ENCODE measurements at regions not wholly inside any gene's neighbourhood (a gene's known extent, or its start where the extent isn't known, plus 50 kb on each side); places are given as distances from the start of the nearest gene placed in this dataset.

DNA sequence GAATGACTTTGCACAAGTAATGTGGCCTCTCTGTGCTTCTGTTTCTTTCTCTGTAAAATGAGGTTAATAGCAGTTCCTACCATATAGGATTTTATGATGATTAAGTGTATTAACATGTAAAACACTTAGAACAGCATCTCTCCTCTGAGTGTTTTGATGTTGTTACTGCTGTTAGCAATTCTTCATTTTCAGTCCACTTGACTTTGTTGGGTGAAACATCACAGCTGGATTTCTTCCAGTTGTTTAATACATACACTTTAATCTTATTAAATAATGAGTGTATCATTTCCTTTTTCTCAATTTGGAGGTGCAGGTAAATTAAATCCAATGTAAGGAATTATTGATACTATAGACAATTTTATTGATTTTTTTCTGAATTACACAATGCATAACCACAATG lies 113.6 kb downstream of the KDR start:
- Mint-ChIP-seq H3K4me3 (no peak overlapping the region), H3K4me1 (peaks cover 0 to 5% (median 0%) of the 10 kb centered on the region in 3 donors), H3K9me3 (no peaks in the 10 kb centered on the region), H3K27ac (no peak overlapping the region), H3K27me3 (peaks cover 0 to 5% of the 10 kb centered on the region in 2 donors), H3K36me3 (no peaks in the 10 kb centered on the region)
- ChIA-PET POLR2A (no interaction called here), CTCF (no interaction called here)
- Histone ChIP-seq H3K9me3 (no peaks in the 10 kb centered on the region), H3K4me3 (ENCODE audit: control insufficient read depth in 1 of 2, extremely low read depth in 1 of 2, low read length in 1 of 2) (no peak overlapping the region), H3K36me3 (ENCODE audit: control insufficient read depth in 2 of 2, extremely low read depth in 1 of 2, insufficient read depth in 1 of 2, low read length in 1 of 2) (no peaks in the 10 kb centered on the region), H3K27me3 (replicated peaks in 1 of 2; ENCODE audit: control insufficient read depth in 2 of 2, extremely low read depth in 1 of 2, insufficient read depth in 2 of 2, low read length in 1 of 2) (no peaks in the 10 kb centered on the region), H3K4me1 (ENCODE audit: control insufficient read depth in 1 of 2, extremely low read depth in 1 of 2, insufficient read depth in 2 of 2, low read length in 2 of 2) (no peaks in the 10 kb centered on the region), H3K27ac (ENCODE audit: low read length) (no peak overlapping the region)
- DNase-seq (no peak), ATAC-seq (replicated peaks in 1 of 4) (no peak)

DNA sequence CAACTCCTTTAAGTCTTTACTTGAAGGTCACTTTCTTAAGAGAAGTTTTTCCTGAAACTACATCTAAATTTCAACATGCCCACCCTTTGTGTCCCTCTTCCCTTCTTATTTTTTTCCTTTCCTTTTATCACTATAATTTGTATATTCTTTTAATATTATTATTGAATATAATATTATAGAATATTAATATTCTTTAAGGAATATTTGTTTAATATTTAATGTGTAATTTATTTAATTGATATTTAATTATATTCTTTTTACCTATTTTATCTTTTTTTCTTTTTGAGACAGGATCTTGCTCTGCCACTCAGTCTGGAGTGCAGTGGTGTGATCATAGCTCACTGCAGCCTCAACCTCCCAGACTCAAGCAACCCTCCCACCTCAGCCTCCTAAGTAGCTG lies 114.8 kb downstream of the KDR start:
- Histone ChIP-seq H3K36me3 (ENCODE audit: control insufficient read depth in 2 of 2, extremely low read depth in 1 of 2, insufficient read depth in 1 of 2, low read length in 1 of 2) (no peaks in the 10 kb centered on the region), H3K4me1 (ENCODE audit: control insufficient read depth in 1 of 2, extremely low read depth in 1 of 2, insufficient read depth in 2 of 2, low read length in 2 of 2) (no peaks in the 10 kb centered on the region), H3K4me3 (ENCODE audit: control insufficient read depth in 1 of 2, extremely low read depth in 1 of 2, low read length in 1 of 2) (no peak overlapping the region), H3K27ac (ENCODE audit: low read length) (no peak overlapping the region), H3K9me3 (no peaks in the 10 kb centered on the region), H3K27me3 (replicated peaks in 1 of 2; ENCODE audit: control insufficient read depth in 2 of 2, extremely low read depth in 1 of 2, insufficient read depth in 2 of 2, low read length in 1 of 2) (no peaks in the 10 kb centered on the region)
- ATAC-seq (replicated peaks in 1 of 4) (no peak), DNase-seq (no peak)
- no peaks in the 10 kb centered on the region for H3K4me1 Mint-ChIP-seq
- no peak overlapping the region for H3K4me3 Mint-ChIP-seq
- H3K9me3 Mint-ChIP-seq, result no peaks in the 10 kb centered on the region
- no peaks in the 10 kb centered on the region for H3K36me3 Mint-ChIP-seq
- ChIA-PET POLR2A (no interaction called here), CTCF (no interaction called here)
- H3K27ac Mint-ChIP-seq, result no peak overlapping the region
- peaks cover 0 to 5% of the 10 kb centered on the region in 2 donors for H3K27me3 Mint-ChIP-seq

DNA sequence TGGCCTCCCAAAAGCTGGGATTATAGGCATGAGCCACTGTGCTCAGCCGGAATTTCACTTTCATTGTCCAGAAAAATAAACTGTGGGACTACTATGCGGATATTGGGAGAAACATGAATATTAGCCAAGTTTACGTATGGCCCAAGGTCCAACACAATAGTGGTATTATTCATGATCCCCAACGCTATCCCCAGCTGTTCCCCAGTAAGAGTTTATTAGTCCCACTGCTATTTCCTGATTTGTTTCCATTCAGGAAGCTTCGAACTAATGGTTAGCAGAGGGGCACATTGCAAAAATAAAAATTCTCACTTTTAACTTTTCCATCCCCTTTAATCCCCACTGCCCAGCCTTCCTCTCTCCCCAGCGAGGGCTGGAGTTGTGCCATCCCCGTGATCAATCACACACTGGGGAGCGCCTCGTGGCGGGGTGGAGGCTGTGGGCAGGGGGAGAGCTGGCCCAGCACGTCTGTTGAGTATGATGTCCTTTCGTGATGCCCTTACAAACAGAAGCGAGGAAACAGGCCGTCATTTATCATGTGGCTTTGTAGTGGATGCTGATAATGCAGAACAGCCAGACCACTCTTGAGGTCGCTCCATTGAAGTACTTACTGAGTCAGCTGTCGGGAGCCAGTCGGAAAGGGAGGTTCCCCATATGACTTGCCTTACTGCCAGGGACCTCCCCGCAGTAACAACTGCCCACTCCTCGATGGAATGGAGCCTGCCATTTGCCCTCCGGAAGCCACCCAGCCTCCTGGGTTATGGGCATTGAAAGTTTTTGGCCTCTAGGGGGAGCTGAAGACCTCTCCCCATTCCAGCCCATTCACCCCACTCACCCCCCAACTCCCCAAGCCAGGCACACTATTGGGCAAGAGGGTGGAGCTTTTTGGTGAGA lies 117.0 kb downstream of the KDR start:
- no peaks in the 10 kb centered on the region for H3K27me3 ChIP-seq (replicated peaks in 1 of 2; ENCODE audit: control insufficient read depth in 2 of 2, extremely low read depth in 1 of 2, insufficient read depth in 2 of 2, low read length in 1 of 2)
- H3K36me3 Mint-ChIP-seq, result no peaks in the 10 kb centered on the region
- H3K36me3 ChIP-seq (ENCODE audit: control insufficient read depth in 2 of 2, extremely low read depth in 1 of 2, insufficient read depth in 1 of 2, low read length in 1 of 2), result no peaks in the 10 kb centered on the region
- WGBS (ENCODE audit: insufficient coverage), result 85% methylated on average over 12 of the region's 20 CpGs
- no peak overlapping the region for H3K27ac Mint-ChIP-seq
- no peaks in the 10 kb centered on the region for H3K9me3 ChIP-seq
- no peaks in the 10 kb centered on the region for H3K4me1 Mint-ChIP-seq
- ChIA-PET CTCF (interaction anchor here in 1 of 2 donors (0.6 kb wide), 1 partner anchor 131 kb away, joined by 5 read pairs; no protein-coding TSS in a partner anchor), POLR2A (no interaction called here)
- H3K4me3 Mint-ChIP-seq, result no peak overlapping the region
- DNase-seq (no peak), ATAC-seq (replicated peaks in 1 of 4) (no peak)
- H3K4me1 ChIP-seq (ENCODE audit: control insufficient read depth in 1 of 2, extremely low read depth in 1 of 2, insufficient read depth in 2 of 2, low read length in 2 of 2), result no peaks in the 10 kb centered on the region
- H3K27ac ChIP-seq (ENCODE audit: low read length), result no peak overlapping the region
- peaks cover 0 to 5% of the 10 kb centered on the region in 2 donors for H3K27me3 Mint-ChIP-seq
- no peaks in the 10 kb centered on the region for H3K9me3 Mint-ChIP-seq
- no peak overlapping the region for H3K4me3 ChIP-seq (ENCODE audit: control insufficient read depth in 1 of 2, extremely low read depth in 1 of 2, low read length in 1 of 2)

DNA sequence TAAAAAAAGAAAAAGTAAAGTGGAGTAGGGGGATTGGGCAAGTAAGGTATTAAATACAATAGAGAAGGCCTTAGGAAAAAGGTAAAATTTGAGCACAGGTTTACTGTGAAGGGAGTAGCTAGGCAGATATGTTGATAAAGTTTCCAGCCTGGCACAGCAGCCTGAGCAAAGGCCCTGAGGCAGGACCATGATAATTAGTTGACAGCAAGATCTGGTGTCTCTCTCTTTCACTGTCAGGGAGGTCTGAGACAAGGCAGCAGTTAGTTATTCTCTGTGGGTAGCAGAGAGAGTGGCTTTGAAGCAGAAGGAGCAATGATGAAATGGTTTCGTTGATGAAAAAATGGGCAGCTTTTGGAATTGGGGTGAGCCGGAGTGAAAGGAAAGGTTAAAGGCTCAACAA lies 119.5 kb downstream of the KDR start:
- H3K9me3 Mint-ChIP-seq, result no peaks in the 10 kb centered on the region
- ATAC-seq (replicated peaks in 1 of 4) (no peak), DNase-seq (no peak)
- no peak overlapping the region for H3K4me3 Mint-ChIP-seq
- no peaks in the 10 kb centered on the region for H3K4me1 ChIP-seq (ENCODE audit: control insufficient read depth in 1 of 2, extremely low read depth in 1 of 2, insufficient read depth in 2 of 2, low read length in 2 of 2)
- H3K36me3 ChIP-seq (ENCODE audit: control insufficient read depth in 2 of 2, extremely low read depth in 1 of 2, insufficient read depth in 1 of 2, low read length in 1 of 2), result no peaks in the 10 kb centered on the region
- no peaks in the 10 kb centered on the region for H3K4me1 Mint-ChIP-seq
- H3K27me3 Mint-ChIP-seq, result peaks cover 5 to 10% of the 10 kb centered on the region in 2 donors
- H3K36me3 Mint-ChIP-seq, result no peaks in the 10 kb centered on the region
- H3K4me3 ChIP-seq (ENCODE audit: control insufficient read depth in 1 of 2, extremely low read depth in 1 of 2, low read length in 1 of 2), result no peak overlapping the region
- CTCF ChIA-PET, result no interaction called here
- no peaks in the 10 kb centered on the region for H3K27me3 ChIP-seq (replicated peaks in 1 of 2; ENCODE audit: control insufficient read depth in 2 of 2, extremely low read depth in 1 of 2, insufficient read depth in 2 of 2, low read length in 1 of 2)
- WGBS (ENCODE audit: insufficient coverage), result 90% methylated on average over 2 of the region's 2 CpGs
- POLR2A ChIA-PET, result no interaction called here
- H3K9me3 ChIP-seq, result no peaks in the 10 kb centered on the region
- no peak overlapping the region for H3K27ac ChIP-seq (ENCODE audit: low read length)
- H3K27ac Mint-ChIP-seq, result no peak overlapping the region

DNA sequence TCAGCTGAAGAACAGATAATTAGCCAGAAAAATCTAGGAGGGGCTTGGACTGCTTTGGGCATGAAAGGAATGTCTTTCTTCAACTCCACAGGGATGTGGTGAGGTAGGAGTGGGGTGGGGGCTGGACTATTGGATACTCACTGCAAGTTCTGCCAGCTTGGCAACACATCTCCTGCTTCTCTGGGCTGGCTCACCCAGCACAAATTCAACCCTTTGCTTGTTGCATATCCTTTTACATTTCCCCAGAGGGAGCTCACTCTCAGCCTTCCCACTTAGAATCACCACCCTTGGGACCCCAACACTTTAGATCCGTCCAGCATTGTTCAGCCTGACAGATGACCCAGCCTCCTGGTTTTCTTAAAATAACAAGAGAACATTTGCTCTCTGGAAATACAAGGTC lies 120.6 kb downstream of the KDR start:
- DNase-seq (no peak), ATAC-seq (replicated peaks in 1 of 4) (no peak)
- H3K27ac ChIP-seq (ENCODE audit: low read length), result no peak overlapping the region
- H3K9me3 ChIP-seq, result no peaks in the 10 kb centered on the region
- no peaks in the 10 kb centered on the region for H3K4me1 ChIP-seq (ENCODE audit: control insufficient read depth in 1 of 2, extremely low read depth in 1 of 2, insufficient read depth in 2 of 2, low read length in 2 of 2)
- no peaks in the 10 kb centered on the region for H3K9me3 Mint-ChIP-seq
- CTCF ChIA-PET, result no interaction called here
- no peaks in the 10 kb centered on the region for H3K4me1 Mint-ChIP-seq
- no peaks in the 10 kb centered on the region for H3K27me3 ChIP-seq (replicated peaks in 1 of 2; ENCODE audit: control insufficient read depth in 2 of 2, extremely low read depth in 1 of 2, insufficient read depth in 2 of 2, low read length in 1 of 2)
- no peak overlapping the region for H3K4me3 ChIP-seq (ENCODE audit: control insufficient read depth in 1 of 2, extremely low read depth in 1 of 2, low read length in 1 of 2)
- H3K4me3 Mint-ChIP-seq, result no peak overlapping the region
- H3K27ac Mint-ChIP-seq, result no peak overlapping the region
- POLR2A ChIA-PET, result no interaction called here
- H3K27me3 Mint-ChIP-seq, result peaks cover 5% of the 10 kb centered on the region in 2 donors
- no peaks in the 10 kb centered on the region for H3K36me3 Mint-ChIP-seq
- H3K36me3 ChIP-seq (ENCODE audit: control insufficient read depth in 2 of 2, extremely low read depth in 1 of 2, insufficient read depth in 1 of 2, low read length in 1 of 2), result no peaks in the 10 kb centered on the region
- no CpG with 5 or more reads among the region's 1 CpG for WGBS (ENCODE audit: insufficient coverage)

DNA sequence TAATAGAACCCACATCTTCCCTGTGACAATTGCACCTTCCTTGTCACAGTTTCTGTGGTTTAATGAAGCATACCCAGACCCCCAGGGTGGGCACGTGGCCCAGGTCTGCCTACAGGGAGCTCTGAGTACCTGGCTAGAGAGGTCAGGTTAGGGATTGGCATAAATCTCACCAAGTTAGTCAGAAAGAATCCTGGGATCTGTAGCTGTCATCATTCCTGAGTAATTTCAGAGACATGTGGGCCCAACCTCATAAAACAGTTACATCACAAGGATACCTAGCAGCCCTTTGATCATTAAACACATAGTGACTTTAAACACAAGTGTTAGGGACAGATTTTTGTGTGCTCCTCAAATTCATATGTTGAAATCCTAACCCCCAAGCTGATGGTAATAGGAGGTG lies 123.0 kb downstream of the KDR start:
- CTCF ChIA-PET, result interaction anchor here in 1 of 2 donors (0.5 kb wide), 2 partner anchors 18 to 221 kb away, joined by 6 to 9 read pairs; no protein-coding TSS in a partner anchor
- WGBS (ENCODE audit: insufficient coverage), result 57% methylated on average over 1 of the region's 1 CpG

More for the DNA sequence above, 123.0 kb downstream of the KDR start:
- H3K27ac Mint-ChIP-seq, result no peak overlapping the region
- H3K36me3 ChIP-seq (ENCODE audit: control insufficient read depth in 2 of 2, extremely low read depth in 1 of 2, insufficient read depth in 1 of 2, low read length in 1 of 2), result no peaks in the 10 kb centered on the region
- H3K9me3 Mint-ChIP-seq, result no peaks in the 10 kb centered on the region
- no peaks in the 10 kb centered on the region for H3K9me3 ChIP-seq
- ATAC-seq (replicated peaks in 1 of 4) (no peak), DNase-seq (no peak)
- no peak overlapping the region for H3K4me3 Mint-ChIP-seq
- H3K27me3 Mint-ChIP-seq, result peaks cover 5 to 13% of the 10 kb centered on the region in 2 donors
- no peak overlapping the region for H3K27ac ChIP-seq (ENCODE audit: low read length)
- no peaks in the 10 kb centered on the region for H3K36me3 Mint-ChIP-seq
- H3K4me1 Mint-ChIP-seq, result no peaks in the 10 kb centered on the region
- POLR2A ChIA-PET, result no interaction called here
- H3K4me3 ChIP-seq (ENCODE audit: control insufficient read depth in 1 of 2, extremely low read depth in 1 of 2, low read length in 1 of 2), result no peak overlapping the region
- no peaks in the 10 kb centered on the region for H3K4me1 ChIP-seq (ENCODE audit: control insufficient read depth in 1 of 2, extremely low read depth in 1 of 2, insufficient read depth in 2 of 2, low read length in 2 of 2)
- H3K27me3 ChIP-seq (replicated peaks in 1 of 2; ENCODE audit: control insufficient read depth in 2 of 2, extremely low read depth in 1 of 2, insufficient read depth in 2 of 2, low read length in 1 of 2), result no peaks in the 10 kb centered on the region
